HS-27A (cell line): ENCODE measurements at regions not wholly inside any gene's neighbourhood (a gene's known extent, or its start where the extent isn't known, plus 50 kb on each side); places are given as distances from the start of the nearest gene placed in this dataset.

Source experiments
- DNase-seq: peaks from one replicate; pipeline ENCODE4 v3.0.0-alpha.2; 2012; ENCODE audit warnings: low read depth, missing footprints

GRCh38 chr9:96087669-96088299 is 212.3 kb downstream of the ERCC6L2 start:
- DNase-seq = no peak

- no peak for DNase-seq
These were observed 211.6 kb downstream of the ERCC6L2 start for GRCh38 chr9:96086936-96087571.

DNA sequence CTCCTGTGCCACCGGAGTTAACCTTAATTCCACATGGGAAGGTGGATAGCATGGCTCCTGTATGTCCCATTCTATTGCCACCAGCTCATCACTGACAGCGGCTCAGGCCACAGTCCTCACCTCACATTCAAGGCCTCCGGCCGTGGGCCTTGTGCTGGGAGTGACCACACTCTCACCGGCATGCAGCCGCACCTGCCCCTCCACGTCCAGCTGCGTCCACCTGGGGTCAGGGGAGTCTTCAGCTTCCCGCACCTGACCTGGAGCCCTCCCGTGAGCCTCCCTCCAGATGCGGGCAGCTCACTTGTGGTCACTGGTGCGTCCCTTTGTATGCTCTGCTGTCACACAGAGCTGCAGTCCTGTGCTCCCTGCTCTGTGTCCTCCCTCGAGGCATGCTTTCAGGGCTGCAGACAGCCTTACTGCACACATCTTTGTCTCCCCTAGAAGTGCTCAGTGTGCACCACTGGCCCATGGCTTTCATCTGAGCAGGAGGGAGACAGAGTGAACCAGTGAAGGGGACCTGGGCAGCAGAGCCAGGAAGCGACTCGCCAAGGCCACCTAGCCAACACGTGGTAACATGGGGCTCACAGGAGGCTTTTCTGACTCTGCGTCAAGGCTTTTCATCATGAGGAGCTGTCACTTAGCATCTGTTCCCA is 210.1 kb downstream of the ERCC6L2 start:
- DNase-seq = no peak

GRCh38 chr9:96084331-96084734 is 208.8 kb downstream of the ERCC6L2 start:
- no peak for DNase-seq

GRCh38 chr9:96082516-96083232 is 207.2 kb downstream of the ERCC6L2 start:
- no peak for DNase-seq

DNA sequence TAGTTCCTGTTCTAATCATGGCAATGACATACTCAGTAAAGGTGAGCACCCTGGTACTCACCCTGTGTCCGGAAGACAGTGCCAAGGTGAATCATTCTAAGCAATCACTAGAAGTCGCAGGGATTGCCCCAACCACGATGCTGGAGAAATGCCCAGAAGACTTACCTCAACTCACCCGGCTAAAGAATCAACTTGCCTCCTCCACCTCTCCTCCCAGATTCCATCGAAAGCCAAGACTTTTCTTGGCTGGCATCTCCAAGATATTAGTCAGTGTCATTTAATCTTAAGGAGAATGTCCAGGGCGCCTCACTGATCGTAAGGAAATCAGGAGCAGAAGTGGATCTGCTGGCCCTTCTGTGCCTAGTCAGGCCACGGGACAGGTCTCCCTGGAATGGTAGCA is 204.9 kb downstream of the ERCC6L2 start:
- no peak for DNase-seq

- no peak for DNase-seq
These were observed 204.3 kb downstream of the ERCC6L2 start for GRCh38 chr9:96079779-96080178.

DNA sequence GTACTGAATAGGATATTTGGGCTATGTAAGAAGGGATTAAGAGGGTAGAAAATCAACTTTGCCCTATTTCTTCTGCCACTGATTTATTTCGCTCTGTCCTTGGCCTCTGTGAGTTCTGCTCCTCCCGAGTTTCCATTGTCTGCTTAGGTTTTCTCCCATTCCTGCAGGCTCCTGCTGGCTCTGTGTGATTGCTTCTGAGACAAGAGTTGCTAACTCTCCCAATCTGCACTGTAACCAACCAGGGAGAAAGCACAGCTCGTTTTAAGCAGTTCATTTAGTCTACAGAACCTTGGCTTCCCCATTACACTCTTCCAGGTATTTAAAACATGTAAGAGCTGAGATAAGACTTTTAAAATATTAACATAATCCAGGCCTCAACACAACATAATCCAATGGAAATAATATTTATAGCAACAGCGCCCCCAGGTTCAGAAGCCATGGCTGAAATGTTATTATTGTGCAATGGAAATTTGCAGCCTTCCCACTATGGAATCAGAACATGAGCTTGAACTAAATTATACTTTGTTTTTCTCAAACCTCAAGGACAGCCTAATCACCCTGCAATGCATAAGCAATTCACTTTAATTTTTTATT is 203.5 kb downstream of the ERCC6L2 start:
- no peak for DNase-seq

- DNase-seq = no peak
These were observed 200.3 kb downstream of the ERCC6L2 start for GRCh38 chr9:96075757-96076156.

DNA sequence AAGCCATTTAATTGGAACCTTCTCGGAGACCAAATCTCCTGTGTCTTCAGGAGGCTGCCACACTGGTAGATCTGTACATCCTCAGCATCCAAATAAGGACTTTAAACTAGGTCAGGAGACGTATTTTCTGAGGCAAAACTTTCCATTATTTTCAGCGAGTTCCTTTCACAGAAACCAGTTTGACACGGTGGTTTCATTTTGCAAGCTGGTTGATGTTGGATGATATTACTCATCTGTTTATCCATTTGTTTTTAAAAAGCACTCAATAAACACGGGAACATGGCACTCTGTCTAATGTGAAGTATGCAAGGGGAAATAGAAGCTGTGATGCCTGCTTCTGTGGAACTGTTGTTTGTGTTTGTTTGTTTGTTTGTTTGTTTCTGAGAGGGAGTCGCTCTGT is 199.6 kb downstream of the ERCC6L2 start:
- DNase-seq = no peak

- no peak for DNase-seq
These were observed 198.3 kb downstream of the ERCC6L2 start for GRCh38 chr9:96073531-96074480.

GRCh38 chr9:96072930-96073329 is 197.4 kb downstream of the ERCC6L2 start:
- no peak for DNase-seq

DNA sequence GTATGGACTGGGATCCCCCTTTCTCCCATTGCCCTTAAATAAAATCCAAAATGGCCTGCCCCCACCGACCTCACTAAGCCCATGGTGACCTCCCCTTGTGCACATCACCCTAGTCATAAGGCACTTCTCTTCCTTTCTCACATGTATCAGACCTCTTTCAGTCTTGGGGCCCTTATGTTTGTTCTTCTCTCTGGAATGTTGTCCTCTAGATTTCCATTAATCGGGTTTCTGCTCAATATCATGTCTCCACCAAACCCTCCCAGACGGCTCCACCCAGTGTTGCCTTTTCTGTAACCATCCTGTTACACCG is 196.3 kb downstream of the ERCC6L2 start:
- DNase-seq = no peak

- DNase-seq = no peak
These were observed 195.8 kb downstream of the ERCC6L2 start for GRCh38 chr9:96071076-96071814.

- DNase-seq = no peak
These were observed 194.2 kb downstream of the ERCC6L2 start for GRCh38 chr9:96069629-96070220.

DNA sequence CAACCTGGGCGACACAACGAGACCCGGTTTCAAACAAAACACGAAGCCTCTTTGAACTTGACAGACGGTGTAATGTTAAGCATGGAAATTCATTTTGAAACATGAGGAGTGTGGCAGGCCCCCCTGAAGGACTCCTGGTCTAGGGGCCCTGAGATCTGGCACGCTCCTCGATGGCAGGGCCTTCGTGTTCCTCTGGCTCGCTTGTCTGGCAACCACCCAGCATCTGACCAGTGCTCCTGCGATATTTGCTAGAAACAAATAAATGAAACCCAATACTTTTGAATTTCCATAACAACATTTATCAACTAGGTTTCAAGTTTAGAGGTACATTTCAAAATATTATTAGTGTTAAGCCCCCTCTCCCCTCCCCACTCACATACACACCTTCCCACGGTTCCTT is 193.0 kb downstream of the ERCC6L2 start:
- no peak for DNase-seq

GRCh38 chr9:96067600-96067999 is 192.1 kb downstream of the ERCC6L2 start:
- DNase-seq = no peak

DNA sequence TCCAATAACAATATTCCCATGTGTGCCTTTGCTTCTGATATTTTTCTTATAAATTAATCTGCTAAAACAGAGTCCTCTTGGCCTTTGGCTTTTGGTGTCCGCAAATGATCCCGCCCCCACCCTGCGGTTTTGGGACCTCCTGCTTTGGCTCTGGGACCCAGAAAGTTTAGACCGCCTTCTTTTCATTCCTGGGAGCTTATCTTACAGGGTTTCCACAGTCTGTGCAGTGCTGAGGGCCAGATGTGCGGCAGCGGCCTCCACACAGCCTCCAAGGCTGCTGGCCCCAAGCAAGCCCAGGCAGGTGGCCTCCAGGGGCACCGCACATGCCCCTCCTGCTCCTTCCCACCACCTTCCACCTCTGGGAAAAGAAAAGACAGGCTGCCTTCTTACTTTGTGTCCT is 191.5 kb downstream of the ERCC6L2 start:
- DNase-seq = no peak

DNA sequence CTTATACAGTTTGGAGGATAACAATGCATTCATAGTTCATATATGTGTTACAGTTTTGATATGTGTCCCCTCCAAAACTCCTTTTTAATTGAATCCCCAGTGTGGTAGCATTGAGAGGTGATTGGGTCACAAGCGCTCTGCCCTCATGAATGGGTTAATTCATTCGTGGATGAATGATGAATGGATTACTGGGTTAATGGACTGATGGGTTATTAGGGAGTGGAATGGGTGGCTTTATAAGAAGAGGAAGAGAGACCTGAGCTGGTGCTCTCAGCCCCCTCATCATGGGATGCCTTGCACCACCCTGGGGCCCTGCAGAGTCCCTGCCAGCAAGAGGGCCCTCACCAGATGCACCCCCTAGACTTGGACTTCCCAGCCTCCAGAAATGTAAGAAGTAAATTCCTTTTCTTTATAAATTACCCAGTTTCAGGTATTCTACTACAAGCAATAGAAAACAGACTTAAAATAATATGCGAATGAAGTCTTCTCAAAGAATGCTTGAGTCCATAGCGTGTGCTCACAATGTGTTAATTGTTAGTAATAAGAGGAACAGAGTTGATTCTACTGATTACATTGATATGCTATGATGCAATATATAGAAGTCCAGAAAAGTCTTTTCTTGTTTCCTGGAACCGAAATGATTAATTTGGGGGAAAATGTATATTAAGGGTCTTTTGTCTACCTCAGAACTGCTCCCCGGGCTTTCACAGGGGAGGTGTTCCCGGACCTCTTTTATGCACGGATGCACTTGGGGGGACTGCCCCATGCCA is 190.2 kb downstream of the ERCC6L2 start:
- no peak for DNase-seq
